Suprapubic skin (tissue), 4 donors: ENCODE measurements at regions not wholly inside any gene's neighbourhood (a gene's known extent, or its start where the extent isn't known, plus 50 kb on each side); places are given as distances from the start of the nearest gene placed in this dataset.

Experiments used
- DNase-seq, 2 donors: peaks; one replicate each; pipeline ENCODE4 v3.0.0-alpha.2; 2019; ENCODE audit warnings: low spot score in 2 of 2
- H3K27ac ChIP-seq: fragments of 200-600 bp; sonication (generic); one replicate; pipeline ENCODE4 v1.5.1; 2019
- H3K27me3 ChIP-seq: fragments of 200-600 bp; sonication (generic); one replicate; pipeline ENCODE4 v1.5.1; 2019
- H3K36me3 ChIP-seq: fragments of 200-600 bp; sonication (generic); one replicate; pipeline ENCODE4 v1.5.1; 2019
- H3K4me1 ChIP-seq: fragments of 200-600 bp; sonication (generic); one replicate; pipeline ENCODE4 v1.5.1; 2019
- H3K4me3 ChIP-seq: fragments of 200-600 bp; sonication (generic); one replicate; pipeline ENCODE4 v1.5.1; 2019; ENCODE audit warnings: mild to moderate bottlenecking
- H3K9me3 ChIP-seq: fragments of 200-600 bp; sonication (generic); one replicate; pipeline ENCODE4 v1.5.1; 2019
- CTCF ChIP-seq, 2 donors: fragments of 200-600 bp in 1 of 2; fragments of 450-650 bp in 1 of 2; sonication (generic) in 1 of 2; IDR thresholded peaks; one replicate each; pipeline ENCODE4 v1.5.1; 2016 to 2019; ENCODE audit warnings: antibody characterized with exemption in 2 of 2, mild to moderate bottlenecking in 1 of 2, moderate library complexity in 1 of 2
- EP300 ChIP-seq: sonication (generic); formaldehyde crosslinking; IDR thresholded peaks from one replicate; pipeline ENCODE4 v1.6.1; 2017; ENCODE audit warnings: antibody characterized with exemption
- POLR2A ChIP-seq, 2 donors: fragments of 450-650 bp; IDR thresholded peaks; one replicate each; pipeline ENCODE4 v1.6.1; 2017; ENCODE audit warnings: antibody characterized with exemption in 2 of 2, mild to moderate bottlenecking in 2 of 2, moderate library complexity in 2 of 2
- POLR2AphosphoS5 ChIP-seq, 3 donors: sonication (generic); formaldehyde crosslinking; IDR thresholded peaks; one replicate each; pipeline ENCODE4 v1.6.1; 2017; ENCODE audit warnings: antibody characterized with exemption in 3 of 3
- WGBS: methylation state at CpG from one replicate; pipeline ENCODE4 v1.1.5; 2018; 5-methylcytosine and 5-hydroxymethylcytosine counted together

- Histone ChIP-seq H3K36me3 (no peaks in the 10 kb centered on the region), H3K9me3 (no peaks in the 10 kb centered on the region), H3K4me3 (no peak overlapping the region), H3K27me3 (no peaks in the 10 kb centered on the region), H3K27ac (no peak overlapping the region), H3K4me1 (no peaks in the 10 kb centered on the region)
- 66% methylated on average over 1 of the region's 1 CpG for WGBS
- no peak for DNase-seq
- no peak for TF ChIP-seq EP300
- TF ChIP-seq POLR2AphosphoS5 (IDR thresholded peaks at IDR 0.05), result no peak
- TF ChIP-seq CTCF (IDR thresholded peaks at IDR 0.05), result no peak
- no peak for TF ChIP-seq POLR2A (IDR thresholded peaks at IDR 0.05)
Observed at GRCh38 chr7:53776323-53776722, 740.9 kb downstream of the POM121L12 start.

GRCh38 chr7:53789741-53790140 is 752.4 kb upstream of the VSTM2A start:
- H3K4me3 ChIP-seq, result no peak overlapping the region
- H3K27ac ChIP-seq, result no peak overlapping the region
- 91% methylated on average over 2 of the region's 2 CpGs for WGBS
- no peak for TF ChIP-seq CTCF (IDR thresholded peaks at IDR 0.05)
- no peaks in the 10 kb centered on the region for H3K4me1 ChIP-seq
- no peaks in the 10 kb centered on the region for H3K36me3 ChIP-seq
- no peak for DNase-seq
- no peaks in the 10 kb centered on the region for H3K27me3 ChIP-seq
- peaks cover 7% of the 10 kb centered on the region for H3K9me3 ChIP-seq

- no peak for TF ChIP-seq CTCF (IDR thresholded peaks at IDR 0.05)
- TF ChIP-seq POLR2A (IDR thresholded peaks at IDR 0.05), result no peak
- no peak for TF ChIP-seq EP300
- TF ChIP-seq POLR2AphosphoS5 (IDR thresholded peaks at IDR 0.05), result no peak
- WGBS, result 83% methylated on average over 1 of the region's 1 CpG
- DNase-seq, result no peak
Observed at GRCh38 chr7:53794816-53795215, 747.4 kb upstream of the VSTM2A start.

GRCh38 chr7:53800746-53801145 is 741.4 kb upstream of the VSTM2A start:
- Histone ChIP-seq H3K27ac (no peak overlapping the region), H3K27me3 (no peaks in the 10 kb centered on the region), H3K9me3 (no peaks in the 10 kb centered on the region), H3K4me1 (no peaks in the 10 kb centered on the region), H3K36me3 (no peaks in the 10 kb centered on the region), H3K4me3 (no peak overlapping the region)
- WGBS, result 76% methylated on average over 4 of the region's 4 CpGs
- TF ChIP-seq CTCF (IDR thresholded peaks at IDR 0.05), result no peak
- TF ChIP-seq POLR2A (IDR thresholded peaks at IDR 0.05), result no peak
- DNase-seq, result no peak

More at GRCh38 chr7:53794816-53795215, 747.4 kb upstream of the VSTM2A start:
- Histone ChIP-seq H3K4me1 (no peaks in the 10 kb centered on the region), H3K4me3 (no peak overlapping the region), H3K9me3 (peaks cover 8% of the 10 kb centered on the region), H3K27me3 (no peaks in the 10 kb centered on the region), H3K36me3 (no peaks in the 10 kb centered on the region), H3K27ac (no peak overlapping the region)

GRCh38 chr7:53806119-53806518 is 736.1 kb upstream of the VSTM2A start:
- no peaks in the 10 kb centered on the region for H3K4me1 ChIP-seq

More at GRCh38 chr7:53806119-53806518, 736.1 kb upstream of the VSTM2A start:
- Histone ChIP-seq H3K9me3 (no peaks in the 10 kb centered on the region), H3K4me3 (no peak overlapping the region), H3K27ac (no peak overlapping the region), H3K36me3 (no peaks in the 10 kb centered on the region), H3K27me3 (no peaks in the 10 kb centered on the region)
- TF ChIP-seq POLR2A (IDR thresholded peaks at IDR 0.05) (no peak), CTCF (IDR thresholded peaks at IDR 0.05) (no peak), EP300 (no peak), POLR2AphosphoS5 (IDR thresholded peaks at IDR 0.05) (no peak)
- no peak for DNase-seq
